Endodermal cell (in vitro differentiated cells): ENCODE measurements at regions not wholly inside any gene's neighbourhood (a gene's known extent, or its start where the extent isn't known, plus 50 kb on each side); places are given as distances from the start of the nearest gene placed in this dataset.

Experiments used
- DNase-seq: peaks from one replicate; pipeline ENCODE4 v3.0.0-alpha.2; 2017
- H3K27ac ChIP-seq: 2 replicates; pipeline ENCODE4 v1.5.1; 2013; ENCODE audit warnings: mild to moderate bottlenecking, low read depth, low read length, moderate library complexity
- H3K27me3 ChIP-seq: 2 replicates; pipeline ENCODE4 v1.6.1; 2013; ENCODE audit warnings: mild to moderate bottlenecking, low read length, moderate library complexity; ENCODE audit not compliant: insufficient read depth, control insufficient read depth, poor library complexity, severe bottlenecking
- H3K36me3 ChIP-seq: 2 replicates; pipeline ENCODE4 v1.7.0; 2013; ENCODE audit warnings: mild to moderate bottlenecking, low read length, moderate library complexity; ENCODE audit not compliant: control insufficient read depth, insufficient read depth
- H3K4me1 ChIP-seq: one replicate; pipeline ENCODE4 v1.7.0; 2013; ENCODE audit warnings: low read length; ENCODE audit not compliant: control insufficient read depth, insufficient read depth
- H3K4me3 ChIP-seq: 2 replicates; pipeline ENCODE4 v1.5.1; 2013; ENCODE audit warnings: mild to moderate bottlenecking, low read length, moderate library complexity
- H3K9ac ChIP-seq: 2 replicates; pipeline ENCODE4 v1.6.1; 2013; ENCODE audit warnings: mild to moderate bottlenecking, low read length, moderate library complexity; ENCODE audit not compliant: poor library complexity, severe bottlenecking; ENCODE audit errors: extremely low read depth
- H3K9me3 ChIP-seq: 2 replicates; pipeline ENCODE4 v1.6.1; 2013; ENCODE audit warnings: mild to moderate bottlenecking, low read length, moderate library complexity; ENCODE audit not compliant: control insufficient read depth
- H3K27ac Mint-ChIP-seq: 2 replicates; pipeline ENCODE4 v1.8.0; 2020; ENCODE audit warnings: mixed read lengths
- H3K27me3 Mint-ChIP-seq: 2 replicates; pipeline ENCODE4 v1.8.0; 2021; ENCODE audit warnings: mild to moderate bottlenecking, mixed read lengths; ENCODE audit not compliant: insufficient read depth
- H3K36me3 Mint-ChIP-seq: 2 replicates; pipeline ENCODE4 v1.8.0; 2020; ENCODE audit warnings: low read depth, mixed read lengths
- H3K4me1 Mint-ChIP-seq: 2 replicates; pipeline ENCODE4 v1.8.0; 2020; ENCODE audit warnings: mixed read lengths
- H3K4me3 Mint-ChIP-seq: 2 replicates; pipeline ENCODE4 v1.8.0; 2020; ENCODE audit warnings: mild to moderate bottlenecking, moderate library complexity, mixed read lengths
- H3K9me3 Mint-ChIP-seq: 2 replicates; pipeline ENCODE4 v1.8.0; 2020; ENCODE audit warnings: mild to moderate bottlenecking, mixed read lengths
- CTCF ChIP-seq: fragments of 200-600 bp; sonication (generic); conservative IDR thresholded peaks from 2 replicates; pipeline ENCODE4 v1.5.0; 2021; ENCODE audit warnings: antibody characterized with exemption, mild to moderate bottlenecking
- WGBS, 2 experiments: methylation state at CpG; one replicate each; pipeline versions ENCODE4 v1.1.5 to v1.1.7; 2013; ENCODE audit warnings: missing lambda C conversion rate in 2 of 2, mixed read lengths in 1 of 2; ENCODE audit not compliant: insufficient coverage in 1 of 2, insufficient read length in 1 of 2; 5-methylcytosine and 5-hydroxymethylcytosine counted together

GRCh38 chr14:51783765-51784164 is 76.6 kb upstream of the GNG2 start:
- DNase-seq: no peak
- no peak for TF ChIP-seq CTCF
- H3K36me3 ChIP-seq: no peaks in the 10 kb centered on the region
- no peak overlapping the region for H3K27ac ChIP-seq
- peaks cover 7% of the 10 kb centered on the region for H3K9me3 ChIP-seq
- H3K4me3 Mint-ChIP-seq: no peak overlapping the region
- no peak overlapping the region for H3K9ac ChIP-seq
- H3K9me3 Mint-ChIP-seq: peaks cover 16% of the 10 kb centered on the region
- no peaks in the 10 kb centered on the region for H3K4me1 ChIP-seq
- no peak overlapping the region for H3K4me3 ChIP-seq
- no peaks in the 10 kb centered on the region for H3K36me3 Mint-ChIP-seq
- H3K27me3 ChIP-seq: peaks cover 11% of the 10 kb centered on the region
- 88 to 93% methylated on average over 3 to 4 of the region's 4 CpGs for WGBS, 2 experiments
- H3K4me1 Mint-ChIP-seq: no peaks in the 10 kb centered on the region
- H3K27ac Mint-ChIP-seq: no peak overlapping the region
- H3K27me3 Mint-ChIP-seq: peaks cover 16% of the 10 kb centered on the region

GRCh38 chr14:51784466-51784865 is 75.9 kb upstream of the GNG2 start:
- Mint-ChIP-seq H3K4me1 (no peaks in the 10 kb centered on the region), H3K4me3 (no peak overlapping the region), H3K27ac (no peak overlapping the region), H3K27me3 (peaks cover 16% of the 10 kb centered on the region), H3K9me3 (peaks cover 16% of the 10 kb centered on the region), H3K36me3 (no peaks in the 10 kb centered on the region)
- Histone ChIP-seq H3K36me3 (no peaks in the 10 kb centered on the region), H3K4me1 (no peaks in the 10 kb centered on the region), H3K9me3 (peaks cover 7% of the 10 kb centered on the region), H3K27ac (no peak overlapping the region), H3K4me3 (no peak overlapping the region), H3K9ac (no peak overlapping the region), H3K27me3 (peaks cover 11% of the 10 kb centered on the region)
- TF ChIP-seq CTCF: no peak
- DNase-seq: no peak

- no peaks in the 10 kb centered on the region for H3K36me3 ChIP-seq
- no peak overlapping the region for H3K9ac ChIP-seq
- peaks cover 7% of the 10 kb centered on the region for H3K9me3 ChIP-seq
- no peak for DNase-seq
- 88 to 100% methylated on average over 2 to 3 of the region's 3 CpGs for WGBS, 2 experiments
- Mint-ChIP-seq H3K27ac (no peak overlapping the region), H3K9me3 (peaks cover 16% of the 10 kb centered on the region), H3K4me3 (no peak overlapping the region), H3K4me1 (no peaks in the 10 kb centered on the region), H3K36me3 (no peaks in the 10 kb centered on the region), H3K27me3 (peaks cover 11% of the 10 kb centered on the region)
- peaks cover 11% of the 10 kb centered on the region for H3K27me3 ChIP-seq
- H3K27ac ChIP-seq: no peak overlapping the region
- no peak overlapping the region for H3K4me3 ChIP-seq
- no peak for TF ChIP-seq CTCF
- no peaks in the 10 kb centered on the region for H3K4me1 ChIP-seq
Measured at GRCh38 chr14:51786227-51786626, 74.2 kb upstream of the GNG2 start.
